ENCODE measurements at regions not wholly inside any gene's neighbourhood (a gene's known extent, or its start where the extent isn't known, plus 50 kb on each side); places are given as distances from the start of the nearest gene placed in this dataset.

DNA sequence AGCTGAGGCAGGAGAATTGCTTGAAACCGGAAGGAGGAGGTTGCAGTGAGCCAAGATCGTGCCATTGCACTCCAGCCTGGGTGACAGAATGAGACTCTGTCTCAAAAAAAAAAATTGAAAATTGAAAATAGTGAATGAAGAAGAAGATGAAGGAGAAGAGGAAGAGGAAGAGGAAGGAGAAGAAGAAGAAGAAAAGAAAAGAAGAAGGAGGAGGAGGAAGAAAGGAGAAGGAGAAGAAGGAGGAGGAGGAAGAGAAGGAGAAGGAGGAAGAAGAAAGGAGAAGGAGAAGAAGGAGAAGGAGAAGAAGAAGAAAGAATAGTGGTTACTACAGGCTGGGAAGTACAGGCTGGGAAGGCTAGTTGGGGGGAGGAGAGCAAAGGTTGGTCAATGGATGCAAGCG, 124.3 kb upstream of the CPSF6 start:
- Histone ChIP-seq H3K9ac (ENCODE audit: low read depth, low read length) (no peak overlapping the region), H3K27ac (ENCODE audit: low read depth, low read length) (no peak overlapping the region), H3K27me3 (ENCODE audit: insufficient read depth, low read length) (no peaks in the 10 kb centered on the region), H3K9me3 (ENCODE audit: insufficient read depth, low read depth, low read length) (no peaks in the 10 kb centered on the region), H3K4me1 (ENCODE audit: insufficient read depth, low read length) (no peaks in the 10 kb centered on the region), H3K4me3 (ENCODE audit: low read length) (no peak overlapping the region), H3K36me3 (ENCODE audit: insufficient read depth, low read length) (no peaks in the 10 kb centered on the region)
- 91% methylated on average over 2 of the region's 3 CpGs for WGBS

DNA sequence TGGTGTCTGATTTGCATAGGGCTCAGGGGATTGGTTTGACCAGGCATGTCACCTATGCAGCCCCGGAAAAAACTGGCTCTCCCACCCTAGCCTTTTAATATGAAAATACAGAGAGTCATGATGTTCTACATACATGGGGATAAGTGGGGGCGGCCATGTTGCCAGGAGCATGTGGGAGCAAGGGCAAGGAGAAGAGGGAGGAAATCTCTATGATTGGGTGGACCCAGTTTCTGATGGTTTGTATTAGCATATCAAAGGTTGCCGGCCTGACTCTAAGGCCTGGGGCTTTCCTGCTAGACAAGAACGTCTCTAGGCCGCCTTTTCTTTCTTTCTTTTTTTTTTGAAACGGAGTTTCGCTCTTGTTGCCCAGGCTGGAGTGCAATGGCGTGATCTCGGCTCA, 123.4 kb upstream of the CPSF6 start:
- H3K9ac ChIP-seq (ENCODE audit: low read depth, low read length): no peak overlapping the region
- WGBS: 50% methylated on average over 6 of the region's 9 CpGs
- H3K9me3 ChIP-seq (ENCODE audit: insufficient read depth, low read depth, low read length): no peaks in the 10 kb centered on the region
- no peak overlapping the region for H3K27ac ChIP-seq (ENCODE audit: low read depth, low read length)
- no peaks in the 10 kb centered on the region for H3K27me3 ChIP-seq (ENCODE audit: insufficient read depth, low read length)
- no peak overlapping the region for H3K4me3 ChIP-seq (ENCODE audit: low read length)
- no peaks in the 10 kb centered on the region for H3K36me3 ChIP-seq (ENCODE audit: insufficient read depth, low read length)
- no peaks in the 10 kb centered on the region for H3K4me1 ChIP-seq (ENCODE audit: insufficient read depth, low read length)

DNA sequence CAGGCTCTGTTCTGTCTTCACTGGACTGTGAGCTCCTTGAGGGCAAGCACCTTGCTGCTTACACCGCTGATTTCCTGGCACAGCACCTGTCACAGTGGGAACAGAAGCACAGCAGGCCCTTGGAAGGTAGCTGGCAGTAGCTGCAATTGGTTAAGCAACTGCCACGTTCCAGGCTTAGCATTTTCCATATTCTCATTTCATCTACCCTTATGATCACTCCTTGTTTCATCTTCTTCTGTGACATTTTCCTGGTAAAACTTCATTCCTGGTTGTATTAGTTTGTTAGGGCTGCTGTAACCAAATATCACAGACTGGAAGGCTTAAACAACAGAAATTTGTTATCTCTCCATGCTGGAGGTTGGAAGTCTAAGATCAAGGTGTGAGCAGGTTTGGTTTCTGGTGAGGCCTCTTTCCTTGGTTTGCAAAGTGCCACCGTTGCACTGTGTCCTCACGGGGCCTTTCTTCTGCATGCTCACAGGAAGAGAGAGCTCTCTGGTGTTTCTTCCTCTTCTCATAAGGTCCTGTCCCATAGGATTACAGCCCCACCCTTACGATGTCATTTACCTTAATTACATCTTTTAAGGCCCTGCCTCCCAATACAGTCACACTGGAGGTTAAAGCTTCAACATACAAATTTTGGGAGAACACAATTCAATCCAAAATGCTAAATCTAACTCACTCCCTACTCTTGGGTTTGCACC, 121.7 kb upstream of the CPSF6 start:
- Histone ChIP-seq H3K4me3 (ENCODE audit: low read length) (no peak overlapping the region), H3K36me3 (ENCODE audit: insufficient read depth, low read length) (no peaks in the 10 kb centered on the region)
- 89% methylated on average over 5 of the region's 5 CpGs for WGBS

DNA sequence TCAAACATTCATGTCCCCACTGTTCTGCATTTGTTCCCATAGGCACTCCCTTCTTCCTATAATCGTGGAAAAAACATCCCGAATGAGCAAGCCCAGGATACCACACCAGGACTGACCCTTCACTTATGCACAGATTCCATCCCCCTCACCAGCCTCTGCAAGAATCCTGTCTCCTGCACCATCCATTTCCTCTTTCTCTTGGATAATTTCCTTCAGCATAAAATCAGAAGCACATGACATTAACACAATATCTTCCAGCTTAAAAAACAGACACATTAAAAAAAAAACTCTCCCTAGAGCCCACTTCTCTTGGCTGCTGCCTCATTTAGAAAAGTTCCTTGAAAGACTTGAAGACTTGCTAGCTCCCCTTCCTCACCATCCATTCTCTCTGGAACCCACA, 120.9 kb upstream of the CPSF6 start:
- H3K9ac ChIP-seq (ENCODE audit: low read depth, low read length): no peak overlapping the region
- 85% methylated on average over 2 of the region's 2 CpGs for WGBS
- no peaks in the 10 kb centered on the region for H3K4me1 ChIP-seq (ENCODE audit: insufficient read depth, low read length)
- H3K9me3 ChIP-seq (ENCODE audit: insufficient read depth, low read depth, low read length): no peaks in the 10 kb centered on the region
- no peak overlapping the region for H3K4me3 ChIP-seq (ENCODE audit: low read length)
- H3K36me3 ChIP-seq (ENCODE audit: insufficient read depth, low read length): no peaks in the 10 kb centered on the region
- no peak overlapping the region for H3K27ac ChIP-seq (ENCODE audit: low read depth, low read length)
- no peaks in the 10 kb centered on the region for H3K27me3 ChIP-seq (ENCODE audit: insufficient read depth, low read length)

More for the DNA sequence above, 121.7 kb upstream of the CPSF6 start:
- Histone ChIP-seq H3K9ac (ENCODE audit: low read depth, low read length) (no peak overlapping the region), H3K27ac (ENCODE audit: low read depth, low read length) (no peak overlapping the region), H3K4me1 (ENCODE audit: insufficient read depth, low read length) (no peaks in the 10 kb centered on the region), H3K27me3 (ENCODE audit: insufficient read depth, low read length) (no peaks in the 10 kb centered on the region), H3K9me3 (ENCODE audit: insufficient read depth, low read depth, low read length) (no peaks in the 10 kb centered on the region)

- Histone ChIP-seq H3K36me3 (ENCODE audit: insufficient read depth, low read length) (no peaks in the 10 kb centered on the region), H3K4me1 (ENCODE audit: insufficient read depth, low read length) (peaks cover 3% of the 10 kb centered on the region; the same call in 1 of the 2 replicates), H3K27ac (ENCODE audit: low read depth, low read length) (no peak overlapping the region), H3K4me3 (ENCODE audit: low read length) (no peak overlapping the region), H3K9ac (ENCODE audit: low read depth, low read length) (no peak overlapping the region), H3K9me3 (ENCODE audit: insufficient read depth, low read depth, low read length) (no peaks in the 10 kb centered on the region), H3K27me3 (ENCODE audit: insufficient read depth, low read length) (no peaks in the 10 kb centered on the region)
- 92% methylated on average over 6 of the region's 6 CpGs for WGBS
These were observed 119.6 kb upstream of the CPSF6 start for GRCh38 chr12:69119770-69120169.

- H3K9ac ChIP-seq (ENCODE audit: low read depth, low read length): no peak overlapping the region
- H3K27ac ChIP-seq (ENCODE audit: low read depth, low read length): no peak overlapping the region
- 74% methylated on average over 5 of the region's 5 CpGs for WGBS
- no peaks in the 10 kb centered on the region for H3K27me3 ChIP-seq (ENCODE audit: insufficient read depth, low read length)
- H3K36me3 ChIP-seq (ENCODE audit: insufficient read depth, low read length): no peaks in the 10 kb centered on the region
- H3K4me1 ChIP-seq (ENCODE audit: insufficient read depth, low read length): peaks cover 7% of the 10 kb centered on the region; the same call in 1 of the 2 replicates
- no peak overlapping the region for H3K4me3 ChIP-seq (ENCODE audit: low read length)
- no peaks in the 10 kb centered on the region for H3K9me3 ChIP-seq (ENCODE audit: insufficient read depth, low read depth, low read length)
These were observed 119.0 kb upstream of the CPSF6 start for GRCh38 chr12:69120354-69120753.

- H3K9me3 ChIP-seq (ENCODE audit: insufficient read depth, low read depth, low read length): no peaks in the 10 kb centered on the region
- no peaks in the 10 kb centered on the region for H3K36me3 ChIP-seq (ENCODE audit: insufficient read depth, low read length)
- H3K4me3 ChIP-seq (ENCODE audit: low read length): no peak overlapping the region
- H3K27me3 ChIP-seq (ENCODE audit: insufficient read depth, low read length): no peaks in the 10 kb centered on the region
- H3K27ac ChIP-seq (ENCODE audit: low read depth, low read length): no peak overlapping the region
- WGBS: 95% methylated on average over 3 of the region's 3 CpGs
- H3K4me1 ChIP-seq (ENCODE audit: insufficient read depth, low read length): peaks cover 12% of the 10 kb centered on the region; the same call in 1 of the 2 replicates
- no peak overlapping the region for H3K9ac ChIP-seq (ENCODE audit: low read depth, low read length)
These were observed 116.1 kb upstream of the CPSF6 start for GRCh38 chr12:69123311-69123710.

DNA sequence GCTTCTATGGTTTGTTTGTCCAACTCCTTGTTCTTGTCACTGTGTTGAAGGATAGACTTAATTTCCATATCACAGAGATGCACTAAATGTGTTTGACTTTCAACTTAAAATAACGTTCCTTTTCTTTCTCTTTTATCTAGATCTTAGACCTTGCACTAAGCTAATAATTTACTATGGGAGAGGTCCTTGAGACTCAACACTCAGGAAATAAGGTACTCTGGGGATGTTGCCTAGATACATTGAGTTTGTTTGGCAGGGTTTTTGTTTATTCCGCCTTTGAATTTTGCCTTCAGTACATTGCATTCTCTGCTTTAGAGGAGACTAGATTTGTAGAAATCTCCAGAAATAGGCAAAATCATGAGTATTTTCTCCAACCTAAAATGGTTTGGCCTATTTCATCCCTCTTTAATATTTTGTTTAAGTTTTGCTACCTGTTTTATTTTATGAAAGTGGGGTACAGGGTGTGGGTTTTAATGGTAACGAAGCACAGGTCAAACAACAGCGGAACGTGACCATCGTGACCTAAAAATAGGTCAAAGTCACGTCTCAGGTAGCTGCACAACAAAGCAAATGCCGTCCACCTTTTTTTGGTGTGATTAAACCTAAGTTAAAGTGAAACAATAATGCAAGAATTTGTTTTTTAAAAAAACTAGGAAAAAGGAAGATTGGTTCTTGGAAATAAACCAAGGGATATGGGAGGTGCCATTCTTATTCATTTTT, 115.3 kb upstream of the CPSF6 start:
- Histone ChIP-seq H3K9me3 (ENCODE audit: insufficient read depth, low read depth, low read length) (no peaks in the 10 kb centered on the region), H3K27ac (ENCODE audit: low read depth, low read length) (no peak overlapping the region), H3K36me3 (ENCODE audit: insufficient read depth, low read length) (no peaks in the 10 kb centered on the region), H3K4me1 (ENCODE audit: insufficient read depth, low read length) (peaks cover 12% of the 10 kb centered on the region; the same call in 1 of the 2 replicates), H3K27me3 (ENCODE audit: insufficient read depth, low read length) (no peaks in the 10 kb centered on the region), H3K4me3 (ENCODE audit: low read length) (no peak overlapping the region), H3K9ac (ENCODE audit: low read depth, low read length) (no peak overlapping the region)
- WGBS: 84% methylated on average over 7 of the region's 8 CpGs

DNA sequence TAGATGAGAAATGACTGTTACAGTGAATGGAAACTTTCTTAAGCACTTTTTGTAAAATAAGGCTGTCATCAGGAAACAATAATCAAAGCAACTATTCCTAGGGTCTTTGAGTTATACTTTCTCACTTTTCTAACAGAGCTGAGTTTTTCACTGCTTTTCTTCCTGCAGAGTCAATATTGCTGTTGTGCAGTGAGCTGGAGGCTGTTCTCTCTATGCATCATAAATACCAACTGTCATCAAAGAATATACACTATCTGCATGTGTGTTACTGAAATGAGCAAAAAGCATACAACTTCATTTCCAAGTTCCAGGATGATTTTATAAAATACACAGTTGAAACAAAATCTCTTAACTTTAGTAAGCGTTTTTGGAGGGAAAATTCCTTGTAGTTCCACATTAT, 110.4 kb upstream of the CPSF6 start:
- no peak overlapping the region for H3K4me3 ChIP-seq (ENCODE audit: low read length)
- H3K36me3 ChIP-seq (ENCODE audit: insufficient read depth, low read length): no peaks in the 10 kb centered on the region
- H3K27ac ChIP-seq (ENCODE audit: low read depth, low read length): no peak overlapping the region
- no peak overlapping the region for H3K9ac ChIP-seq (ENCODE audit: low read depth, low read length)
- peaks cover 15% of the 10 kb centered on the region; the same call in 1 of the 2 replicates for H3K4me1 ChIP-seq (ENCODE audit: insufficient read depth, low read length)
- no peaks in the 10 kb centered on the region for H3K9me3 ChIP-seq (ENCODE audit: insufficient read depth, low read depth, low read length)
- no peaks in the 10 kb centered on the region for H3K27me3 ChIP-seq (ENCODE audit: insufficient read depth, low read length)
- WGBS: 88% methylated on average over 1 of the region's 1 CpG

DNA sequence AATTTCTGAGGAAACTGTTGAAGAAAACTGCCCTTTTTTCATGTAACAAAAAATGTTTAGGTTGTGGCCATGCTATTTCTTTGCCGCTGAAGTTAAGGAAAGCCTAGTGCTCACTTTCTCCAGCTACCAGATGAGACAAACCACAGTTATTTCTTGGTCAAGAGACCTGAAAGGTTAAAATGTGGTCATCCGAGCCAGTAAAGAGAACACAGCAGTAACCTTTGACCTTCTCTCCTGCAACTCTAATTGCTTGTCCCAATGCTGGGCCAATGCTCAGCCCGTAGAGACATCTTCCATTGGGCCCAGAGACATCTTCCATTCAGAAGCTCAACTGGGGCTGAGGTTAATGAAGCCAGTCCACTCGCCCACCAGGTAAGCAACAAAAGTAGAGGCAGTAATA, 109.8 kb upstream of the CPSF6 start:
- Histone ChIP-seq H3K4me3 (ENCODE audit: low read length) (no peak overlapping the region), H3K36me3 (ENCODE audit: insufficient read depth, low read length) (no peaks in the 10 kb centered on the region), H3K4me1 (ENCODE audit: insufficient read depth, low read length) (peaks cover 14% of the 10 kb centered on the region; the same call in 1 of the 2 replicates), H3K9me3 (ENCODE audit: insufficient read depth, low read depth, low read length) (no peaks in the 10 kb centered on the region), H3K9ac (ENCODE audit: low read depth, low read length) (no peak overlapping the region), H3K27ac (ENCODE audit: low read depth, low read length) (no peak overlapping the region), H3K27me3 (ENCODE audit: insufficient read depth, low read length) (no peaks in the 10 kb centered on the region)
- 87% methylated on average over 4 of the region's 4 CpGs for WGBS

DNA sequence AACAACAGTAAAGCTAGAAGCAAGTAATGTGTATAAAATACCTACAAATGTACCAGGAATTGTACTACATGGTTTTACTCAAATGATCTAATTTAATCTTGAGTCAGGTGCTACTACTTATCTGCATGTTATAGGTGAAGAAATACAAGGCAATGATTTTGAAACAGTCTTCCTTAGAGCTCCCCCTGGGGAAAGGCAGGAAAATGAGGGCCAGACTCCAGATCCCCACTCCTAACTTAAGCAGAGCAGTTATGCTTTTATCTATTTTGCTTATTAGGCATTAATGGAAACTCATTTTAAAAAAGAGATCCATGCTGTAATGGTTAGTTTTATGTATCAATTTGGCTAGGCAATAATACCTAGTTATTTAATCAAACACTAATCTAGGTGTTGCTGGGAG, 109.3 kb upstream of the CPSF6 start:
- H3K4me3 ChIP-seq (ENCODE audit: low read length): no peak overlapping the region
- no peaks in the 10 kb centered on the region for H3K27me3 ChIP-seq (ENCODE audit: insufficient read depth, low read length)
- H3K9me3 ChIP-seq (ENCODE audit: insufficient read depth, low read depth, low read length): no peaks in the 10 kb centered on the region
- H3K27ac ChIP-seq (ENCODE audit: low read depth, low read length): no peak overlapping the region
- peaks cover 10% of the 10 kb centered on the region; the same call in 1 of the 2 replicates for H3K4me1 ChIP-seq (ENCODE audit: insufficient read depth, low read length)
- no peak overlapping the region for H3K9ac ChIP-seq (ENCODE audit: low read depth, low read length)
- no peaks in the 10 kb centered on the region for H3K36me3 ChIP-seq (ENCODE audit: insufficient read depth, low read length)

Data from HUES64 (cell line).